PC-9 (cell line): ENCODE measurements at regions not wholly inside any gene's neighbourhood (a gene's known extent, or its start where the extent isn't known, plus 50 kb on each side); places are given as distances from the start of the nearest gene placed in this dataset.

Experiments
- EZH2 ChIP-seq: fragments of 200-600 bp; sonication (generic); IDR thresholded peaks from 2 replicates; pipeline ENCODE4 v1.8.0; 2017; ENCODE audit warnings: antibody characterized with exemption, low read depth
- TF ChIP-seq, protein P1 (sequence below): fragments of 200-600 bp; sonication (generic); conservative IDR thresholded peaks from 2 replicates; pipeline ENCODE4 v1.6.1; 2017; ENCODE audit warnings: mixed run types, antibody characterized with exemption, mild to moderate bottlenecking, moderate library complexity

DNA sequence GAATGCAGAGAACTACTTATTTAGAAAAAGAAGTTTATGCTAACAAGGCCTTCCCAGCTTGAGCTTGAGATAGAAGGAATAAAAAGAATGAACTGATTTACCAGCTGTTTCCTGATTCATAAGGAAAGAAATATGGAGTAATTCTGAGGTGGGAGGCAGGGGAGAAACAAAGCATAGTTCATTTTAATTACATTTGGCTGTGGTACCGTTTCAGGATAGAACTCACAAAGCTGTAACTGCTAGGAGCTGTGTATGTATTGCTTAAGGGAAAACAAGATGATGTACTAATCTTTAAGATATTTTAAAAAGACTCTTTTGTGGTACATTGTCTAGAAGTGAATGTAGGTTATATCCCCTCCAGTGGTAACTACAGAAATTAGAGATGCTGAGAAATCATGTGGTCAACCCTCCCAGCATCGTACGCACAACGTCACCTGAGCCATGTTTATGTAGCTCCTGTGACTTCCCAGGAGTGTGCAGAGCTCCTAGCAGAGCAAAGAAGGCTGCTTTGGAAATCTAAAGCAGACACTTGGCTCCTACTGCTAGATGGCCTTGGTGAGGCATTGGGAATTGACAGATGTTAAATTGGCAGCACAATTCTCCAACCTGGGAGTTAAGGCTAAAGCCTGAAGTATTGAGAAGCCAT, 208.3 kb upstream of the VLDLR start:
- TF ChIP-seq, protein P1, sequence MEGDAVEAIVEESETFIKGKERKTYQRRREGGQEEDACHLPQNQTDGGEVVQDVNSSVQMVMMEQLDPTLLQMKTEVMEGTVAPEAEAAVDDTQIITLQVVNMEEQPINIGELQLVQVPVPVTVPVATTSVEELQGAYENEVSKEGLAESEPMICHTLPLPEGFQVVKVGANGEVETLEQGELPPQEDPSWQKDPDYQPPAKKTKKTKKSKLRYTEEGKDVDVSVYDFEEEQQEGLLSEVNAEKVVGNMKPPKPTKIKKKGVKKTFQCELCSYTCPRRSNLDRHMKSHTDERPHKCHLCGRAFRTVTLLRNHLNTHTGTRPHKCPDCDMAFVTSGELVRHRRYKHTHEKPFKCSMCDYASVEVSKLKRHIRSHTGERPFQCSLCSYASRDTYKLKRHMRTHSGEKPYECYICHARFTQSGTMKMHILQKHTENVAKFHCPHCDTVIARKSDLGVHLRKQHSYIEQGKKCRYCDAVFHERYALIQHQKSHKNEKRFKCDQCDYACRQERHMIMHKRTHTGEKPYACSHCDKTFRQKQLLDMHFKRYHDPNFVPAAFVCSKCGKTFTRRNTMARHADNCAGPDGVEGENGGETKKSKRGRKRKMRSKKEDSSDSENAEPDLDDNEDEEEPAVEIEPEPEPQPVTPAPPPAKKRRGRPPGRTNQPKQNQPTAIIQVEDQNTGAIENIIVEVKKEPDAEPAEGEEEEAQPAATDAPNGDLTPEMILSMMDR = no peak
- TF ChIP-seq EZH2 = no peak
